CD4-positive, alpha-beta memory T cell (primary cell): ENCODE measurements at regions not wholly inside any gene's neighbourhood (a gene's known extent, or its start where the extent isn't known, plus 50 kb on each side); places are given as distances from the start of the nearest gene placed in this dataset.

Experiments
- CTCF ChIA-PET: fragments of 350-600 bp; sonication (Branson Sonifier 250); formaldehyde crosslinking; loops from one replicate; lab custom pipeline; 2021; ENCODE audit warnings: inconsistent platforms; ENCODE audit not compliant: partially characterized antibody; lab: Charles Lee
- POLR2A ChIA-PET: fragments of 350-600 bp; sonication (Branson Sonifier 250); formaldehyde crosslinking; loops from one replicate; lab custom pipeline; 2021; ENCODE audit not compliant: partially characterized antibody; lab: Charles Lee
- DNase-seq, 5 donors: peaks; one replicate each; pipeline versions ENCODE4 v3.0.0 to v3.0.0-alpha.2; 2020 to 2022; ENCODE audit warnings: mixed read lengths in 1 of 5
- H3K27ac ChIP-seq: one replicate; pipeline ENCODE4 v1.7.0; 2013; ENCODE audit warnings: low read depth, low read length
- H3K27me3 ChIP-seq: 2 replicates; pipeline ENCODE4 v1.7.0; 2013; ENCODE audit warnings: mild to moderate bottlenecking, low read length, moderate library complexity; ENCODE audit not compliant: insufficient read depth
- H3K36me3 ChIP-seq: 2 replicates; pipeline ENCODE4 v1.7.0; 2013; ENCODE audit warnings: mild to moderate bottlenecking, low read length, moderate library complexity; ENCODE audit not compliant: insufficient read depth
- H3K4me1 ChIP-seq: 2 replicates; pipeline ENCODE4 v1.7.0; 2013; ENCODE audit warnings: mild to moderate bottlenecking, low read length, moderate library complexity; ENCODE audit not compliant: insufficient read depth
- H3K4me3 ChIP-seq, 2 donors: one replicate each; pipeline ENCODE4 v1.7.0; 2013; ENCODE audit warnings: low read length in 2 of 2, mild to moderate bottlenecking in 1 of 2
- H3K9me3 ChIP-seq, 2 donors: one replicate each; pipeline ENCODE4 v1.7.0; 2013; ENCODE audit warnings: low read length in 2 of 2, control low read depth in 1 of 2; ENCODE audit not compliant: control insufficient read depth in 1 of 2
- H3K27ac Mint-ChIP-seq, 7 donors: one replicate each; pipeline ENCODE4 v1.8.0; 2020 to 2021; ENCODE audit warnings: mixed read lengths in 7 of 7, mild to moderate bottlenecking in 6 of 7, inconsistent platforms in 3 of 7, moderate library complexity in 3 of 7
- H3K27me3 Mint-ChIP-seq, 2 donors: one replicate each; pipeline ENCODE4 v1.8.0; 2020 to 2021; ENCODE audit warnings: mixed read lengths in 2 of 2
- H3K36me3 Mint-ChIP-seq, 2 donors: one replicate each; pipeline ENCODE4 v1.8.0; 2020 to 2021; ENCODE audit warnings: mixed read lengths in 2 of 2, inconsistent platforms in 1 of 2, mild to moderate bottlenecking in 1 of 2
- H3K4me1 Mint-ChIP-seq, 4 donors: one replicate each; pipeline ENCODE4 v1.8.0; 2020 to 2021; ENCODE audit warnings: mixed read lengths in 4 of 4, mild to moderate bottlenecking in 1 of 4
- H3K4me3 Mint-ChIP-seq, 8 donors: one replicate each; pipeline ENCODE4 v1.8.0; 2020 to 2021; ENCODE audit warnings: mixed read lengths in 8 of 8, mild to moderate bottlenecking in 7 of 8, moderate library complexity in 6 of 8, inconsistent platforms in 3 of 8
- H3K9me3 Mint-ChIP-seq, 8 donors: one replicate each; pipeline ENCODE4 v1.8.0; 2020 to 2021; ENCODE audit warnings: mixed read lengths in 8 of 8, mild to moderate bottlenecking in 5 of 8, inconsistent platforms in 3 of 8, moderate library complexity in 1 of 8
- intact Hi-C: fragments of 100-400 bp; cut with micrococcal nuclease; formaldehyde crosslinking; loops from one replicate; pipeline ENCODE4 v1.15.1; 2023

- Mint-ChIP-seq H3K4me3 (no peak overlapping the region), H3K4me1 (no peaks in the 10 kb centered on the region), H3K36me3 (no peaks in the 10 kb centered on the region), H3K27ac (no peak overlapping the region), H3K9me3 (peaks cover 0 to 13% (median 4%) of the 10 kb centered on the region in 8 donors), H3K27me3 (peaks cover 0 to 4% of the 10 kb centered on the region in 2 donors)
- H3K27ac ChIP-seq: no peak overlapping the region
- H3K27me3 ChIP-seq: no peaks in the 10 kb centered on the region
- POLR2A ChIA-PET: no interaction called here
- CTCF ChIA-PET: no interaction called here
- no peak for DNase-seq
- no peak overlapping the region for H3K4me3 ChIP-seq
- H3K36me3 ChIP-seq: no peaks in the 10 kb centered on the region
- no peaks in the 10 kb centered on the region for H3K4me1 ChIP-seq
- intact Hi-C loops: no loop called here
- H3K9me3 ChIP-seq: no peaks in the 10 kb centered on the region
Observed at GRCh38 chr11:105333153-105333552, 193.6 kb upstream of the CARD18 start.

DNA sequence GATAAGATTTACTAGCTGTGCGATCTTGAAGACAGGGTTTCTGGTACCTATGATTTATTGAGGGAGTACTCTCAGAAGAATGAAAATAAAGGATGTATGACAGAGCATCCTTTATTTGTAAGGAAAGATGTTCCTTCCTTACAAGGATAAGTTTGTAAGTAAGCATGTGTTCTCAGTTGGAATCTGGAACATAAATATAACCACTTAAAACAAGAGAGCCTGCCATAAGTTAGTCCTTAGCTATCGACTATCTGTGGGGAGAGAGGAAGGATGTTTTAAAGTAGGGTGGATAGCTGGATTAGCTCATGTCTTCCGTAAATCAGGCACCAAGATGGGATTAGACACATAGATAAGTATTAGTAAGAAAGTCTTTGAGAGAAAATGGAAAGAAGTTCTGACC is 192.6 kb upstream of the CARD18 start:
- intact Hi-C loops: no loop called here
- H3K4me3 ChIP-seq: no peak overlapping the region
- Mint-ChIP-seq H3K27ac (no peak overlapping the region), H3K4me3 (no peak overlapping the region), H3K27me3 (peaks cover 0 to 4% of the 10 kb centered on the region in 2 donors), H3K4me1 (no peaks in the 10 kb centered on the region), H3K9me3 (peaks cover 0 to 12% (median 3%) of the 10 kb centered on the region in 8 donors), H3K36me3 (no peaks in the 10 kb centered on the region)
- H3K36me3 ChIP-seq: no peaks in the 10 kb centered on the region
- POLR2A ChIA-PET: no interaction called here
- no peaks in the 10 kb centered on the region for H3K27me3 ChIP-seq
- DNase-seq: no peak
- H3K4me1 ChIP-seq: no peaks in the 10 kb centered on the region
- H3K9me3 ChIP-seq: no peaks in the 10 kb centered on the region
- H3K27ac ChIP-seq: no peak overlapping the region
- CTCF ChIA-PET: no interaction called here

DNA sequence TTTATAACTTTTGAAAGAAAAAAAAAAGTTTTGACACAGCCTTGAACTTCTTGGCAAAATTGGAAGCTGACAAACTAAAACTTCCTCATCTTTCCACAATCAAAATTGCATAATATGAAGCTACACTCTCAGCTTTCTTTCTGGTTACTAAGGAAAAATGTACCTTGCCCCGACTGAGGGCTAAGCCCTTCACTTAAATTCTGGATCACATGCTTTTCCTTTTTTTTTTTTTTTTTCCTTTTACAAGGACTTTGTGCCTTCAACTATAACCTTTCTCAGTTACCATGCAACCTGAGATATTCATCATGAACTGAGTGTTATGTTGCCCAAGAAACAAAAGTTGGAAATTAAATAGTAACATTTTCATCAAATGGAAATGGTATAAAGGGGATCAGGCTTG is 188.5 kb upstream of the CARD18 start:
- Histone ChIP-seq H3K27me3 (no peaks in the 10 kb centered on the region), H3K4me3 (no peak overlapping the region), H3K36me3 (no peaks in the 10 kb centered on the region), H3K4me1 (no peaks in the 10 kb centered on the region), H3K9me3 (no peaks in the 10 kb centered on the region), H3K27ac (no peak overlapping the region)
- Mint-ChIP-seq H3K27ac (no peak overlapping the region), H3K27me3 (no peaks in the 10 kb centered on the region), H3K4me3 (no peak overlapping the region), H3K9me3 (no peaks in the 10 kb centered on the region), H3K36me3 (no peaks in the 10 kb centered on the region), H3K4me1 (no peaks in the 10 kb centered on the region)
- DNase-seq: no peak
- CTCF ChIA-PET: interaction anchor here (1.3 kb wide), 1 partner anchor 24 kb away, joined by 3 read pairs; no protein-coding TSS in a partner anchor
- intact Hi-C loops: no loop called here
- POLR2A ChIA-PET: no interaction called here

GRCh38 chr11:105324156-105324555 is 184.6 kb upstream of the CARD18 start:
- no peak overlapping the region for H3K4me3 Mint-ChIP-seq
- H3K27ac Mint-ChIP-seq: no peak overlapping the region
- H3K4me3 ChIP-seq: no peak overlapping the region
- CTCF ChIA-PET: no interaction called here
- H3K27me3 Mint-ChIP-seq: peaks cover 0 to 2% of the 10 kb centered on the region in 2 donors
- intact Hi-C loops: no loop called here
- no peaks in the 10 kb centered on the region for H3K36me3 ChIP-seq
- POLR2A ChIA-PET: no interaction called here
- no peaks in the 10 kb centered on the region for H3K4me1 Mint-ChIP-seq
- H3K9me3 ChIP-seq: no peaks in the 10 kb centered on the region
- H3K4me1 ChIP-seq: no peaks in the 10 kb centered on the region
- no peaks in the 10 kb centered on the region for H3K9me3 Mint-ChIP-seq
- DNase-seq: no peak
- H3K27ac ChIP-seq: no peak overlapping the region
- no peaks in the 10 kb centered on the region for H3K27me3 ChIP-seq
- no peaks in the 10 kb centered on the region for H3K36me3 Mint-ChIP-seq

DNA sequence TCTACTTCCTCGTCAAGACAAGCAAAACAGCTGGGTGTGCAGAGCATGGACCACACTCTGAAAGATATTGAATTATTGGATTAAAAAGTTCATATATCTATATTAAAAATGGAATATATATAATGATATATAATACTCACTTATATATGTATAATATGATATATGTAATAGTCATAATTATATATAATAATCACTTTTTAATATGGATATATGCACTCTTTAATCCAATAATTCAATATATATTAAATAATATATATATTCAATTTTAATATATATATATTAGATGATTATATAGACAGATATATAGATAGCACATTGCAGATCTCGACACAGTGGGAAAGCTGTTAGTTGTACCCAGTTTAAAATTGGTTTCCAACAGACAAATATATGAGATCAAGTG is 182.1 kb upstream of the CARD18 start:
- ChIA-PET CTCF (no interaction called here), POLR2A (no interaction called here)
- no peak for DNase-seq
- Histone ChIP-seq H3K4me3 (no peak overlapping the region), H3K9me3 (no peaks in the 10 kb centered on the region), H3K4me1 (no peaks in the 10 kb centered on the region), H3K36me3 (no peaks in the 10 kb centered on the region), H3K27me3 (no peaks in the 10 kb centered on the region), H3K27ac (no peak overlapping the region)
- Mint-ChIP-seq H3K4me3 (no peak overlapping the region), H3K4me1 (no peaks in the 10 kb centered on the region), H3K36me3 (no peaks in the 10 kb centered on the region), H3K27me3 (peaks cover 0 to 3% of the 10 kb centered on the region in 2 donors), H3K27ac (no peak overlapping the region), H3K9me3 (no peaks in the 10 kb centered on the region)
- intact Hi-C loops: no loop called here

DNA sequence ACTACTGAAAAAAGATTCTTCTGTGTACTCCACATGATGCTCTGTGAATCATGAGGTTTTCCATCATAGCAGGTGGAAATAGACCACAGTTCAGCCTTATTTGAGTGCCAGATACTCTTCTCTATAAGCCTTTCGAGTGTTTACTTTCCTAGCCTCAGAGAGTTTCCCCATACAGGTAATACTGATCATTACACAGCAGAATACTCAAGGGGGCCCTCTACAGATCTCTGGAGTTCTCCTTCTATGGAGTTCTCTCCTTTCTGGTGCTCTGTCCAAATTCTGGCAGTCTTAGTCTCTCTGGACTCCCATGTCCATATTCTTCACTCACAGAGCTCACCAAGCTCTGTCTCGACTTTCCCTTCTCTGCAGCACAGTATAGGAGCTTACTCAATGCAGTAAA is 175.7 kb upstream of the CARD18 start:
- Mint-ChIP-seq H3K36me3 (no peaks in the 10 kb centered on the region), H3K27me3 (peaks cover 0 to 1% of the 10 kb centered on the region in 2 donors), H3K27ac (no peak overlapping the region), H3K4me3 (no peak overlapping the region), H3K9me3 (no peaks in the 10 kb centered on the region), H3K4me1 (no peaks in the 10 kb centered on the region)
- Histone ChIP-seq H3K9me3 (no peaks in the 10 kb centered on the region), H3K36me3 (no peaks in the 10 kb centered on the region), H3K27me3 (no peaks in the 10 kb centered on the region), H3K4me1 (no peaks in the 10 kb centered on the region), H3K27ac (no peak overlapping the region), H3K4me3 (no peak overlapping the region)
- no peak for DNase-seq
- POLR2A ChIA-PET: no interaction called here
- intact Hi-C loops: no loop called here
- CTCF ChIA-PET: no interaction called here

- H3K27me3 Mint-ChIP-seq: no peaks in the 10 kb centered on the region
- POLR2A ChIA-PET: no interaction called here
Observed at GRCh38 chr11:105312266-105312665, 172.7 kb upstream of the CARD18 start.

DNA sequence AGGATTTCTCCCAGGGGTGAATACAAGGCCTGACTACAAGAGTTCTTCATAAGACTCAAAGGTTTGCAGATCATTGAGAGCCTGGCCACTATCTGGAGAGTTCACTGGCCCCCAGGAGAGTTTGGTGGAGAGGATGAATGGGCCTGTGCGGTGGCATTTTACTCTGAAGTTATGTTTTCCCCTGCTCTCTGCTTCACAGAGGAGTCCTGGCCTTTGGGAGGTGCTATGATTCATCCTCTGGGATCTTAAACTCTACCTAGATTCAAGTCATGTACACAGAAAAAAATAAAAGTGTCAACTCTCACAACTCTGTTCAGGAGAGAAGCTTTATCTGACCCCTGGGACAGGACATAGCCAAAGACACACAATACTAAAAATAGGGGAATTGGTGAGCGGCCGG is 159.1 kb upstream of the CARD18 start:
- Mint-ChIP-seq H3K4me1 (peaks cover 0 to 3% (median under 1%) of the 10 kb centered on the region in 4 donors), H3K27me3 (peaks cover 1 to 2% of the 10 kb centered on the region in 2 donors), H3K27ac (no peak overlapping the region), H3K4me3 (no peak overlapping the region), H3K9me3 (peaks cover 0 to 2% (median 0%) of the 10 kb centered on the region in 8 donors), H3K36me3 (no peaks in the 10 kb centered on the region)
- no peaks in the 10 kb centered on the region for H3K27me3 ChIP-seq
- H3K27ac ChIP-seq: no peak overlapping the region
- H3K4me3 ChIP-seq: no peak overlapping the region
- no peaks in the 10 kb centered on the region for H3K9me3 ChIP-seq
- no peak for DNase-seq
- no peaks in the 10 kb centered on the region for H3K4me1 ChIP-seq
- intact Hi-C loops: no loop called here
- ChIA-PET CTCF (no interaction called here), POLR2A (no interaction called here)
- H3K36me3 ChIP-seq: no peaks in the 10 kb centered on the region

More at GRCh38 chr11:105312266-105312665, 172.7 kb upstream of the CARD18 start:
- H3K4me1 ChIP-seq: no peaks in the 10 kb centered on the region
- Mint-ChIP-seq H3K27ac (no peak overlapping the region), H3K36me3 (no peaks in the 10 kb centered on the region), H3K9me3 (no peaks in the 10 kb centered on the region), H3K4me1 (no peaks in the 10 kb centered on the region), H3K4me3 (no peak overlapping the region)
- H3K27ac ChIP-seq: no peak overlapping the region
- no peaks in the 10 kb centered on the region for H3K9me3 ChIP-seq
- no peaks in the 10 kb centered on the region for H3K36me3 ChIP-seq
- CTCF ChIA-PET: no interaction called here
- intact Hi-C loops: no loop called here
- DNase-seq: no peak
- H3K4me3 ChIP-seq: no peak overlapping the region
- no peaks in the 10 kb centered on the region for H3K27me3 ChIP-seq
